PFSK-1 (cell line): ENCODE measurements at regions not wholly inside any gene's neighbourhood (a gene's known extent, or its start where the extent isn't known, plus 50 kb on each side); places are given as distances from the start of the nearest gene placed in this dataset.

Source experiments
- FOXP2 ChIP-seq: optimal IDR thresholded peaks from 2 replicates; pipeline ENCODE3; 2011; ENCODE audit warnings: borderline replicate concordance, control low read depth, inconsistent platforms; ENCODE audit not compliant: insufficient read depth; ENCODE audit errors: extremely low read length, extremely low read depth
- POLR2AphosphoS5 ChIP-seq: IDR thresholded peaks from 2 replicates; pipeline ENCODE4 v1.6.1; 2012; ENCODE audit warnings: low read depth, mild to moderate bottlenecking, control low read depth, low read length, moderate library complexity
- SIN3A ChIP-seq: IDR thresholded peaks from 2 replicates; pipeline ENCODE4 v1.6.1; 2012; ENCODE audit warnings: mild to moderate bottlenecking, low read length, moderate library complexity, borderline replicate concordance; ENCODE audit not compliant: insufficient read depth
- TAF1 ChIP-seq: IDR thresholded peaks from 2 replicates; pipeline ENCODE4 v1.6.1; 2012; ENCODE audit warnings: low read length, control low read depth, borderline replicate concordance; ENCODE audit not compliant: insufficient read depth
- TF ChIP-seq, protein P1 (sequence below), 2 experiments: IDR thresholded peaks; 2 replicates each; pipeline versions ENCODE4 v1.6.1 to v1.8.0; 2011 to 2012; ENCODE audit warnings: low read depth in 2 of 2, low read length in 2 of 2, control low read depth in 1 of 2, inconsistent platforms in 1 of 2, mild to moderate bottlenecking in 1 of 2, moderate library complexity in 1 of 2; ENCODE audit not compliant: insufficient read depth in 1 of 2

DNA sequence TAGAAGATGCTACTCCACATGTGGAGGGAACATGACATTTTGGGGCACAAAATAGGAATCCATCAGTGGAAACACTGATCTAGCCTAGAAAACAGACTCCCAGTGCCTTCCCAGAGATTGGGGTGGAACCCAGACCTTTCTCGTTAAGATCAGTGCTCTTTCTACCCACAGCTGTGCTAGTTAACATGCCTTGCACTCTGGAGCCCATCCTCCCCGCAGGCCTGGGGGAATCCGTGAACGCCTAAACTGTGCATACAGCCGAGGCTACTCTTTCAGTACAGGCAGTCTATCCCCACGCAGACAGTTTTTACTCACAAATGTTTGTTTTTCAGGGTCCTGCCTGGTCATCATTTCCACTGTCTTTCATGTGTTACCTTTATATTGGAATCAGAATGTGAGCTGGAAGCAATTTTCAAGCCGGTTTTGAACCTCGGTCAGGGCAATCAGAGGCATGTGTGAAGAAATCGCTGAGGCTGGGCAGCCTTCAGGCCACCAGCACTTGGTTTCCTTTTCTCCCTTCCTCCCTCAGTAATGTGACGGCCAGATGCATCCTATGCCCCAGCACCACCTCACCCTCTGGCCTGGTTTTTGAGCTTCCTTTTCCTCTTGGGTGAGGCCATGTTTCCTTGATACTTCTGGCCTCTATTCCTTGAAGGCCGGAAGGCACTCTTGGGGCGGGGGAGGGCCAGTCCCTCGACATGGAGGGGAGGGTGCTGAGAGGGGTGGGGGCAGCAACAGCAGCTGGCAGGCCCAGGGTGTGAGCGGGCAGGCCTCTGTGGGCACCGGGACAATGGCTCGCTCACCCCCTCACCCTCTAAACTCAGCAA, 123.6 kb upstream of the GALNT15 start:
- TF ChIP-seq FOXP2: no peak
- TF ChIP-seq TAF1: no peak
- no peak for TF ChIP-seq SIN3A
- TF ChIP-seq, protein P1, sequence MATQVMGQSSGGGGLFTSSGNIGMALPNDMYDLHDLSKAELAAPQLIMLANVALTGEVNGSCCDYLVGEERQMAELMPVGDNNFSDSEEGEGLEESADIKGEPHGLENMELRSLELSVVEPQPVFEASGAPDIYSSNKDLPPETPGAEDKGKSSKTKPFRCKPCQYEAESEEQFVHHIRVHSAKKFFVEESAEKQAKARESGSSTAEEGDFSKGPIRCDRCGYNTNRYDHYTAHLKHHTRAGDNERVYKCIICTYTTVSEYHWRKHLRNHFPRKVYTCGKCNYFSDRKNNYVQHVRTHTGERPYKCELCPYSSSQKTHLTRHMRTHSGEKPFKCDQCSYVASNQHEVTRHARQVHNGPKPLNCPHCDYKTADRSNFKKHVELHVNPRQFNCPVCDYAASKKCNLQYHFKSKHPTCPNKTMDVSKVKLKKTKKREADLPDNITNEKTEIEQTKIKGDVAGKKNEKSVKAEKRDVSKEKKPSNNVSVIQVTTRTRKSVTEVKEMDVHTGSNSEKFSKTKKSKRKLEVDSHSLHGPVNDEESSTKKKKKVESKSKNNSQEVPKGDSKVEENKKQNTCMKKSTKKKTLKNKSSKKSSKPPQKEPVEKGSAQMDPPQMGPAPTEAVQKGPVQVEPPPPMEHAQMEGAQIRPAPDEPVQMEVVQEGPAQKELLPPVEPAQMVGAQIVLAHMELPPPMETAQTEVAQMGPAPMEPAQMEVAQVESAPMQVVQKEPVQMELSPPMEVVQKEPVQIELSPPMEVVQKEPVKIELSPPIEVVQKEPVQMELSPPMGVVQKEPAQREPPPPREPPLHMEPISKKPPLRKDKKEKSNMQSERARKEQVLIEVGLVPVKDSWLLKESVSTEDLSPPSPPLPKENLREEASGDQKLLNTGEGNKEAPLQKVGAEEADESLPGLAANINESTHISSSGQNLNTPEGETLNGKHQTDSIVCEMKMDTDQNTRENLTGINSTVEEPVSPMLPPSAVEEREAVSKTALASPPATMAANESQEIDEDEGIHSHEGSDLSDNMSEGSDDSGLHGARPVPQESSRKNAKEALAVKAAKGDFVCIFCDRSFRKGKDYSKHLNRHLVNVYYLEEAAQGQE (IDR thresholded peaks at IDR 0.05; ENCODE audit: insufficient read depth in 1 of 2, low read depth in 2 of 2, low read length in 2 of 2): no peak
- TF ChIP-seq POLR2AphosphoS5: no peak

DNA sequence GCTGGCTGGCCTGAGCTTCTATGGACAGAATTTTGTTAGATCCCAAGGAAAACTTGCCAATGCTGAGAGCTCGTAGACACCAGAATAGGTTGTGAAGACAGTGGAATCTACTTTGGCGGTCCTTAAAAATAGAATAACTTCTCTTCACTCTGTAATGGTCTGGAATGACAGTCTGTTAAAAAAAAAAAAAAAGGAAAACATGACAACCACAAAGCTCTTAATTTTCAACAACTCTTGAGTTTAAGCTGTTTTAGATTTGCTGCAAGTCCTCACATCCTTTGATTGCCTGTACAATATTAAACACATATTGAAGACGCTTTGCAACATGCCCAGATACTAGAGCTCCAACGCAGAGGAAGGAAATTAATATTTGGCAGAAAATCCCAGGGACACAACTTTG, 122.8 kb upstream of the GALNT15 start:
- TF ChIP-seq POLR2AphosphoS5 (no peak), TAF1 (no peak), FOXP2 (no peak), SIN3A (no peak)
- TF ChIP-seq, protein P1 (IDR thresholded peaks at IDR 0.05; ENCODE audit: insufficient read depth in 1 of 2, low read depth in 2 of 2, low read length in 2 of 2): no peak

DNA sequence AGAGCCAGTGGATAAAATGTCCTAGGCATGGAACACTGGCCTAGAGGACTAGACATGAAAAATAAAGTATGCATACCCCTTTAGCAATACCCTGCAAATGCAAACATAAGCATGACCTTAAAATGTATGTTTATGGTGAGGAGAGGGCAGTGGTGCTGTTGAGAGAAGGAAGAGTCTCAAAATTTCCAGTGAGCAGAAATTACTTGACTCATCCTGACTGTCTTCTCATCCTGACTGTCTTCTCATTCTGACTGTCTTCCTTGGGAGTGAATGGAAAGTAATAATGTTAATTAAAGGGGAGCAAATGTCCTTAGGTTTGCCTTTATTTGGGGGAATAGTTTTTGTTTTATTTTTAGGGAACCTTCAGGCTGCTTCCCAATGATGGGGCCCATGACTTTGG, 121.5 kb upstream of the GALNT15 start:
- TF ChIP-seq SIN3A (no peak), TAF1 (no peak), POLR2AphosphoS5 (no peak), FOXP2 (no peak)
- TF ChIP-seq, protein P1 (IDR thresholded peaks at IDR 0.05; ENCODE audit: insufficient read depth in 1 of 2, low read depth in 2 of 2, low read length in 2 of 2): no peak

DNA sequence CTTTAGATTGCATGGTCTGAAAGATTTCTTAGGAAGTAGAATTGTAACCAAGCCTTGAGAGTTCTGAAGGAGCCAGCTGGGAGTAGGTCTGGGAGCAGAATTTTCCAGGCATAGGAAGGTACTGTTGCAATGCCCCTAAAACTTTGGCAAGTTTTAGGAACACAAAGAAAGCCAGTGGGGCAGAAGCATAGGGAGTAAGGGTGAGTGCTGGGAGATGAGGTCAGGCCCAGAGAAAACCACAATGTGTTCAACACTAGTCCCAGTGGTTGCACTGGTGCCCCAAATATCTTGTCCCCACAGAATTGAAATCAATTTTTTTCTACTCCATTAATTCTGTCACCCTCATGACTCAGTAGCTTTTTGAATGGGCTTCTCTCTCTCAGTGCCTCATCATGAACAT, 120.7 kb upstream of the GALNT15 start:
- TF ChIP-seq TAF1: no peak
- TF ChIP-seq POLR2AphosphoS5: no peak
- no peak for TF ChIP-seq FOXP2
- TF ChIP-seq, protein P1 (IDR thresholded peaks at IDR 0.05; ENCODE audit: insufficient read depth in 1 of 2, low read depth in 2 of 2, low read length in 2 of 2): no peak
- no peak for TF ChIP-seq SIN3A
